Testis (tissue), 2 donors: ENCODE measurements at regions not wholly inside any gene's neighbourhood (a gene's known extent, or its start where the extent isn't known, plus 50 kb on each side); places are given as distances from the start of the nearest gene placed in this dataset.

ENCODE experiments used
- DNase-seq: peaks from one replicate; pipeline ENCODE4 v3.0.0-alpha.2; 2019
- H3K27ac ChIP-seq, 2 donors: fragments of 200-600 bp; sonication (generic); one replicate each; pipeline ENCODE4 v1.5.1; 2019
- H3K27me3 ChIP-seq: fragments of 200-600 bp; sonication (generic); one replicate; pipeline ENCODE4 v1.5.1; 2019
- H3K36me3 ChIP-seq: fragments of 200-600 bp; sonication (generic); one replicate; pipeline ENCODE4 v1.5.1; 2017; ENCODE audit warnings: low read depth; ENCODE audit errors: missing control alignments
- H3K4me1 ChIP-seq: fragments of 200-600 bp; sonication (generic); one replicate; pipeline ENCODE4 v1.5.1; 2019
- H3K4me3 ChIP-seq, 2 donors: fragments of 200-600 bp; sonication (generic); one replicate each; pipeline ENCODE4 v1.5.1; 2017 to 2019
- H3K9me3 ChIP-seq: fragments of 200-600 bp; sonication (generic); one replicate; pipeline ENCODE4 v1.5.1; 2017
- POLR2A ChIP-seq: fragments of 450-650 bp; IDR thresholded peaks from one replicate; pipeline ENCODE4 v1.6.1; 2017; ENCODE audit warnings: antibody characterized with exemption, mild to moderate bottlenecking, moderate library complexity
- WGBS, 2 donors: methylation state at CpG; one replicate each; pipeline ENCODE4 v1.1.5; 2018; 5-methylcytosine and 5-hydroxymethylcytosine counted together
- intact Hi-C: fragments of 100-400 bp; cut with DNase I; formaldehyde crosslinking; loops from one replicate; pipeline ENCODE4 v1.15.1; 2023; ENCODE audit warnings: low total_unique reads
- TF ChIP-seq, protein P1 (sequence below), 3 experiments: fragments of 450-650 bp in 2 of 3; fragments of 200-600 bp in 1 of 3; sonication (generic) in 1 of 3; IDR thresholded peaks; one replicate each; pipeline ENCODE4 v1.5.1; 2016 to 2019; ENCODE audit warnings: antibody characterized with exemption in 3 of 3, mild to moderate bottlenecking in 2 of 3, moderate library complexity in 1 of 3

DNA sequence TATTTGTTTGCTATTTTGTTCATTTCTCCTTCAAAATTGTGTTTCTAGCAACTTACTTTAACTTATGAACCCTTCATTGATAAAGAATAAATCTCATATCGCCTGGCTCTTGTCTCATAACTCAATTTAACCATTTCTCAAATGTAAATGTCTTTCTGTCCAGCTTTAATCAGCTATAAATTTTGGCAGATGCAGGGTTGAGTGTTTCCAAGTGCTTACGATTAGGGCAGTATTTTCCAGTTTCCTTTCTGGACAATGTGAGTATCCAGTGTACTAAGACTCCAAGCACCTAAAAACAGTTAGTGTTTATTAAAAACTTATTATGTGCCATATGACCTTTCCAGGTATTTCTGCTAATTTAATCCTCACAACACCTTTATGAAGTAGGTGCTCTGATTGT is 218.6 kb upstream of the GK2 start:
- TF ChIP-seq POLR2A = no peak
- TF ChIP-seq, protein P1, sequence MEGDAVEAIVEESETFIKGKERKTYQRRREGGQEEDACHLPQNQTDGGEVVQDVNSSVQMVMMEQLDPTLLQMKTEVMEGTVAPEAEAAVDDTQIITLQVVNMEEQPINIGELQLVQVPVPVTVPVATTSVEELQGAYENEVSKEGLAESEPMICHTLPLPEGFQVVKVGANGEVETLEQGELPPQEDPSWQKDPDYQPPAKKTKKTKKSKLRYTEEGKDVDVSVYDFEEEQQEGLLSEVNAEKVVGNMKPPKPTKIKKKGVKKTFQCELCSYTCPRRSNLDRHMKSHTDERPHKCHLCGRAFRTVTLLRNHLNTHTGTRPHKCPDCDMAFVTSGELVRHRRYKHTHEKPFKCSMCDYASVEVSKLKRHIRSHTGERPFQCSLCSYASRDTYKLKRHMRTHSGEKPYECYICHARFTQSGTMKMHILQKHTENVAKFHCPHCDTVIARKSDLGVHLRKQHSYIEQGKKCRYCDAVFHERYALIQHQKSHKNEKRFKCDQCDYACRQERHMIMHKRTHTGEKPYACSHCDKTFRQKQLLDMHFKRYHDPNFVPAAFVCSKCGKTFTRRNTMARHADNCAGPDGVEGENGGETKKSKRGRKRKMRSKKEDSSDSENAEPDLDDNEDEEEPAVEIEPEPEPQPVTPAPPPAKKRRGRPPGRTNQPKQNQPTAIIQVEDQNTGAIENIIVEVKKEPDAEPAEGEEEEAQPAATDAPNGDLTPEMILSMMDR (IDR thresholded peaks at IDR 0.05) = no peak
- no peaks in the 10 kb centered on the region for H3K27me3 ChIP-seq
- H3K9me3 ChIP-seq = no peaks in the 10 kb centered on the region
- no peak overlapping the region for H3K4me3 ChIP-seq
- no peaks in the 10 kb centered on the region for H3K36me3 ChIP-seq
- DNase-seq = no peak
- no peak overlapping the region for H3K27ac ChIP-seq
- 67 to 79% methylated on average over 2 of the region's 2 CpGs for WGBS, 2 donors
- H3K4me1 ChIP-seq = peaks cover 8% of the 10 kb centered on the region
- intact Hi-C loops = no loop called here

DNA sequence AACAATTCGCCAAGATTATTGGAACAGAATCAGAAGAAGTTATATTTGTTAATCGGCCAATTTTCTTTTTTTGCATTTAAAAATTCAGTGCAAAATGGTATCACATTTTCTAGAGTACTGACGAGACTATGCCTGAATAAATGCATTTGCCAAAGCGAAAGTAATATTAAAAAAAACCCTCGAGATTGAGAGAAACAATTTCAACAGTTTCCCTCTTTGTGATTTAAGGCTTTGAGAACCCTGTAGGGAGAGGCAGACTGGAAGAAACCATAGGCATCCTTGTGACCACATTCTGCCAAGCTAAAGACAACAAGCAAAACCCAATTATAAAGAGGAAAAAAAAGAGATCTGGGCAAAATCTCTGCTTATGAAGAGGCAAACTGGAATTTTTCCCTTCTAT is 218.1 kb upstream of the GK2 start:
- no peak for DNase-seq
- Histone ChIP-seq H3K27me3 (no peaks in the 10 kb centered on the region), H3K27ac (no peak overlapping the region), H3K9me3 (no peaks in the 10 kb centered on the region), H3K36me3 (no peaks in the 10 kb centered on the region), H3K4me3 (no peak overlapping the region), H3K4me1 (peaks cover 8% of the 10 kb centered on the region)
- TF ChIP-seq POLR2A = no peak
- TF ChIP-seq, protein P1 (IDR thresholded peaks at IDR 0.05) = no peak
- intact Hi-C loops = no loop called here
- WGBS, 2 donors = 62 to 78% methylated on average over 5 of the region's 5 CpGs

DNA sequence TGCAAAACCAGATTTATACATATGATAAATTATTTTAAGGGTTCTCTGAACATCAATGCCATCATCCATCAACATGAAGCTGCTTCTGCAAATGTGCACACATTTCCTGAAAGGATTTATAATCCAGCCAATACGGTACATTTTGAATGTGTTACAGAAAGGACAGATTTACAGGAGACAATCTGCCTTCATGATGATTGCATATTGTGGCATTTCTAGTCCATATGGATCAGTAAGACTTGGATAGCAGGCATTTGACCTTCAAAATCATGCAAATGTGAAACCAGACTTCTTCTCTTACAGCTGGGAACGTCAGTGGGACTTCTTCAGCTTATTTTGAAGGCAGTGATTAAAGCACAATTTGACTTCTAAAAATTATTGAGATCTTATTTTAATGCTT is 217.3 kb upstream of the GK2 start:
- H3K4me3 ChIP-seq = no peak overlapping the region
- TF ChIP-seq, protein P1 (IDR thresholded peaks at IDR 0.05) = no peak
- no peak for TF ChIP-seq POLR2A
- H3K4me1 ChIP-seq = peaks cover 8% of the 10 kb centered on the region
- intact Hi-C loops = no loop called here
- WGBS, 2 donors = 62 to 72% methylated on average over 2 of the region's 2 CpGs
- H3K27ac ChIP-seq = no peak overlapping the region
- no peaks in the 10 kb centered on the region for H3K36me3 ChIP-seq
- no peaks in the 10 kb centered on the region for H3K27me3 ChIP-seq
- no peaks in the 10 kb centered on the region for H3K9me3 ChIP-seq
- DNase-seq = no peak

DNA sequence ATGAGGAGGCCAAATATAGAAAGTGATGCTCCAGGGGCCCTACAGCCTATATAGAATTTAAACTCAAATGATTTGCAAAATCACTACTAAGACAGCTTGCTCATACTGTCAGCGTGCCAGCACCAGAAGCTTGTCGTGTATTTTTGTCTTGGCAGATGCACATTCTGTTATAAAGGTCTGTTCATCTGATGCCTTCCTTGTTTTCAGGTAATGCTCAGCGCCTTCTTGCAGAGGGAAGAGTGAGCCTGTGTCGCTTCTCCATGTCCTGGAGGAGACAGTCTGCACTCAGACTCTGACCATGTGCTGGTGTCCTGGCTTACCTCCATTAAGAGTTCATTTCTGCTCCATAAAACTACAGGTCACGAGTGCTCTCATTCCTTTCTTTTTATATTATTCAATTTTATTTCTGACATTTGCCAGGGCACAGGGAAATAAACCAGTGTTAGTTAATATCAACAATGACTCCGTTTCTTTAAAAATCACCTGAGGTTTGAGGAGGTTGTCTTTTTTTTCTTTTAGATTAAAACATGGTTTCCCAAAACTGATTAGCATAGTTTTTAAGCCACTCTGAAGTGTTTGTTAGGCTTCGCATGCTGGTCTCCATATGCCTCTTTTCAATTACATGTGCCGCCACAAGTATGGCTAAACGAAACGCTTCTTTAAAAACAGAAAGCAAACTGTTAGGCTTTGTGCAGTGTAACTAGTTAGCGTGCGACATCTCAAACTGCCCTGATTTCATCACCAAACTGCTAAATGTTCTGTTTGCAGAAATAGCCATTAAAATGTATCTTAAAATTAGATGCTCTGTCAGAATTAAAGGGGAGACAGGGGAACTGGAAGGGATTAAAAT is 215.2 kb upstream of the GK2 start:
- peaks cover 8% of the 10 kb centered on the region for H3K4me1 ChIP-seq
- H3K9me3 ChIP-seq = no peaks in the 10 kb centered on the region
- 42 to 54% methylated on average over 12 of the region's 12 CpGs for WGBS, 2 donors
- peak; percentile 45 for DNase-seq
- TF ChIP-seq POLR2A = no peak
- TF ChIP-seq, protein P1 (IDR thresholded peaks at IDR 0.05) = no peak
- no peaks in the 10 kb centered on the region for H3K27me3 ChIP-seq
- no peak overlapping the region for H3K4me3 ChIP-seq
- intact Hi-C loops = no loop called here
- H3K27ac ChIP-seq = no peak overlapping the region
- H3K36me3 ChIP-seq = no peaks in the 10 kb centered on the region

DNA sequence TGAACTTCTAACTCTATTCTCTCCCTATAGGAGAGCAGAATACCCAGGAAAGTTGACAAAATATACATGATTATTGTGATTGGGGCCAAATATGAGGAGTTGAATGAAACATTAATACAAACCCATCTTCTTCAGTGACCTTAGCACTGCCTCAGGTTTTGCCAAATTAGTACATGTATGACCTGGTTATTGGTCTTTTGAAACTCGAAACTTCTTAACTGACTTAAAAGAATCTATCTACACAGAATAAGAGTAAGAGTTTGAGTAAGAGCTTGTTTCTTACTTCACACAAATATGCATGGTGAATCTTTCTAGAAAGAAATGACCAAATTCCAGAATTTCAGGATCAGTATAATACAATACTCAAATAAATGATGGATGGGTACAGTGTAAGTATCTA is 213.0 kb upstream of the GK2 start:
- Histone ChIP-seq H3K4me1 (peaks cover 8% of the 10 kb centered on the region), H3K9me3 (no peaks in the 10 kb centered on the region), H3K27ac (no peak overlapping the region), H3K27me3 (no peaks in the 10 kb centered on the region), H3K4me3 (no peak overlapping the region), H3K36me3 (no peaks in the 10 kb centered on the region)
- intact Hi-C loops = no loop called here
- TF ChIP-seq, protein P1 (IDR thresholded peaks at IDR 0.05) = no peak
- TF ChIP-seq POLR2A = no peak
- DNase-seq = no peak
- 95 to 100% methylated on average over 1 of the region's 1 CpG for WGBS, 2 donors
